NCI-H2196 (cell line): ENCODE measurements at regions not wholly inside any gene's neighbourhood (a gene's known extent, or its start where the extent isn't known, plus 50 kb on each side); places are given as distances from the start of the nearest gene placed in this dataset.

ENCODE experiments used
- DNase-seq: peaks from one replicate; lab custom pipeline; 2025; ENCODE audit not compliant: unreplicated experiment; lab: John Stamatoyannopoulos, UW

- no peak for DNase-seq
These were observed 1445.9 kb upstream of the TENM4 start for GRCh38 chr11:80886684-80887083.

- no peak for DNase-seq
These were observed 1432.6 kb upstream of the TENM4 start for GRCh38 chr11:80873310-80873999.

DNA sequence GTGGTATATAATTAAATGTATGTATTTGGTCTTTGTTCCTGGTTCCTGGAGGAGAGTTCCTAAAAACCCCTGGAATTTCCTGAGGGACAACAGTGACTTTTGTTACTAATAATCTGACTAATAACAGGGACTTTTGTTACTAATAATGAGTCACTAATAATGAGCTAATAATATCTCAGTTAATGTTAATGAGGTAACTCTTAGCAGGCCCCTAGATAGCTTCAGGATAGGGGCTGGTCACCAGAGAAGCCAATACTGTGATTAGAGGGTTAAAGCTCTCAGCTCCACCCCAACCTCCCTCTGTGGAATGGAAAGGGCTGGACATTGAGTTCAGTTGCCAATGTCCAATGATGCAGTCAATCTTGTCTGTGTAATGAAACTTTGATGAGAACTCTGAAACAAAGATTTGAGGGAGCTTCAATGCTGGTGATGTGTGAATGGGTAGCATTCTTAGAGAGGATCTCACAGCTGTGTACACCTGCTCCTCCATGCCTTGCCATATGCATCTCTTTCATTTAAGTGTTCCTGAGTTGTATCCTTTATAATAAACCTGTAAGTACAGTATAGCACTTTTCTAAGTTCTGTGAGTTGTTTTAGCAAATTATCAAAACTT lies 1431.4 kb upstream of the TENM4 start:
- DNase-seq: no peak

- no peak for DNase-seq
These were observed 1428.0 kb upstream of the TENM4 start for GRCh38 chr11:80868831-80869230.

DNA sequence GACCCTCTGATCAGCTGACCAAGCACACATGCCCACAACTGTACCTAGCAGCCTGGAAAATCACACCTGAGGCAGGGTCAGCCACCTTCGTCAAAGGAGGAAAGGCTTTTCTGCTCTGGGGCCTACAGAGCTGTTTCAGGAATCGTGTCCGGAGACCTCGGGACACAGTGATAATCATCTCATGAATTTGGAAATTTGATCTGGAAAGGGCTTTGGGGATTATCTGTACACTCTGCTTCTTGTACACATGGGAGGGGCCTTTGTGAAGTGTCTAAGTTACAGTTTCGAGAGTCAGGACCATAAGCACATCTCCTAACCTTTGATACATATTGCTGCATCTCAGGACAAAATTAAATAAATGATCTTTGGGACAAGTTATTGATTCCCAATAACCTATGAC lies 1421.2 kb upstream of the TENM4 start:
- no peak for DNase-seq

- no peak for DNase-seq
These were observed 1420.4 kb upstream of the TENM4 start for GRCh38 chr11:80861193-80861592.

GRCh38 chr11:80860632-80861031 lies 1419.8 kb upstream of the TENM4 start:
- DNase-seq: no peak

DNA sequence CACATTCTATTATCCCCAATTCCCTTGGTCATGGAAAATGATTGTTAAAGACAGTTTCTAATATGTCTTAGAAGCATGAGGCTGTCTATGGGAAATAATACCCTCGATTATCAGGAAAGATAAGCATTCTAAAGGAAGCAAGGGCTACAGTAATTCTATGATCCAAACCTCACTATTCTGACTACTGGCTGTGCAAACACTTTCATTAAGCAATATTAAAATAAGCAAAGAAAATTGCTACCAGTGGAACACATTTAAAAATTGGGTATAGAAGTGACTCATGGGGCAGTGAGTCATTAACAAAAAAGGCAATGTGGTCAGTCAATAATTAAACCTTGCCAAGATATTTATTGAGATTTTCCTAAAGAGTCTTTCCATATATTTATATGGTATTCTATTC lies 1415.2 kb upstream of the TENM4 start:
- DNase-seq: no peak

- no peak for DNase-seq
These were observed 1414.6 kb upstream of the TENM4 start for GRCh38 chr11:80855426-80855825.

DNA sequence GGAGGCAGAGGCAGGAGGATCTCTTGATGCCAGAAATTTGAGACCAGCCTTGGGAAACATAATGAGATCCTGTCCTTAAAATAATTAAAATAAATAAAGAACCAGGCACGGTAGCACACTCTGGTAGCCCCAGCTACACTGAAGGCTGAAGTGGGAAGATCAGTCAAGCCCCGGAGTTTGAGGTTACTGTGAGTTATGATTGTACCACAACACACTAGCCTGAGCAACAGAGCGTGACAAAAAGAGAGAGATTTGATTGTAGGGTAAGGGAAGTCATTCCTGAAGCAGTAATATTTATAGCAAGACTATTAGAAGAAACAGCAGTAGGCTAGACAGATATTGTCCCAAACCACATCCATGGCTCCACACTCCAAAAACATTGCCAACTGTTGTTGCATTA lies 1408.4 kb upstream of the TENM4 start:
- DNase-seq: no peak

- no peak for DNase-seq
These were observed 1406.1 kb upstream of the TENM4 start for GRCh38 chr11:80846979-80847378.

- DNase-seq: no peak
These were observed 1405.6 kb upstream of the TENM4 start for GRCh38 chr11:80846442-80846841.

- DNase-seq: no peak
These were observed 1403.4 kb upstream of the TENM4 start for GRCh38 chr11:80844110-80844819.

- no peak for DNase-seq
These were observed 1402.6 kb upstream of the TENM4 start for GRCh38 chr11:80843266-80843974.

DNA sequence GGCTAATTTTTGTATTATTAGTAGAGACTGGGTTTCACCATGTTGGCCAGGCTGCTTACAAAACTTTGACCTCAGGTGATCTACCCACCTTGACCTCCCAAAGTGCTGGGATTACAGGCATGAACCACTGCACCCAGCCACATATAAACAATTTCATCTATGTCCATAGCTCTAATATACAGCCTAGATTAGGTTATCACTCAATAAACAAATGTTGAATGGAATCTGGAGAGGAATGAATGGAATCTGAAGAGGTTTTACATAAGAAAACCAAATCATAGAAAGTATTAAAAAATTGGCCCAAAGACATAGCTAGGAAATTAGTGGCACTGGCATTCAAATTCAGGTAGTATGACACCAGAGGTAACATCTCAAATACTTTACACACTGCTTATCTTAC lies 1401.4 kb upstream of the TENM4 start:
- no peak for DNase-seq

DNA sequence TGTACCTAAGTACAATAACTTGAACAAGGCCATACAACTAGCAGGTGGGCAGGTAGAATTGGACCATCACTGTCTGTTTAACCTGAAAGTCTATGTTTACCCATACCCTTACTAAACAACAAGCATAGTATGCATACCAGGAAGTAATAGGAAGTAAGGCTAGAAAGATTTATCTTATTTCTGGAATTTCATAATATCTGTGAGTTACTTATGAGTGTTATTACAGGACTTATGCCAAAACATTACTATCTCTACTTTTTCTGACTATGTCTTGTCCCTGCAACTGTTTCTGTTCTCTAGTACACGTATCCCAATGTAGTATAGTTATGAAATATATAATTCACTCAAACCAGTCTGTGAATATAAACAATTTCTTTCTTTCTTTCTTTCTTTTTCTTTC lies 1400.8 kb upstream of the TENM4 start:
- no peak for DNase-seq

DNA sequence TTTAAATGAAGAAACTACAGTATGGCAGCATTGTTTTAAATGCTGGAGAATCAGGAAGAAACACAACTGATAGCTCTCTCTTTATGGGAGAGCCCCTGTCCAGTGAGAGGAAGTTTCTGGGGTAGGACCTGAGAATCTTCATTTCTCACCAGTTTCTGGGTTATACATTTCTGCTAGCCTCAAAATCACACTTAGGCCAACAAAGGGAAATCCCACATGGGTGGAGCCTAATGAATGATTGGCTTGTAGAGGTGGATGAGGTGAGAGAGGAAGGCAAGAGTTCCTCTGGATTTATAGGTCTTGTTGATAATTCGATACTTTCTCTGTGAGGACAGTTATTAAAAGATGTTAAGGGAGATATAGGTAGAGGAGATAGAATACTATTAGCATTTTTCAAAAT lies 1397.3 kb upstream of the TENM4 start:
- DNase-seq: no peak

- DNase-seq: no peak
These were observed 1396.2 kb upstream of the TENM4 start for GRCh38 chr11:80837051-80837450.

DNA sequence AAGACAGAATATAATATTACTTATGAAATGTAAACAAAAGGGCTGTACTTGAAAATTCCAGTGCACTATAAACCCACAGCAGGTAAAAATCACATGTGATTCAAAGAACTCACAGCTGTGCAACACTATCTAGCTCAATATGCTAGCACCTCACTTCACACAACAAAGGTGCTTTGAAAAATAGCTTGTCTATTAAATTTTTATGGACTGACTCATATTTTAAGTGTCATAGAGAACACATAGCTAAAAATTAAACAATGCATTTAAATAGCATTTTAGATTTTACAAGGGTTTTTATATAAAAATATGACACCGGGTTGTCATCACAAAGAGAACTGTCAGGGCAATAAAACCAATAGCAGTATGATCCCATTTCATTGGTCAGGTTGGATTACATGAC lies 1390.5 kb upstream of the TENM4 start:
- no peak for DNase-seq

- DNase-seq: no peak
These were observed 1387.0 kb upstream of the TENM4 start for GRCh38 chr11:80827781-80828180.

DNA sequence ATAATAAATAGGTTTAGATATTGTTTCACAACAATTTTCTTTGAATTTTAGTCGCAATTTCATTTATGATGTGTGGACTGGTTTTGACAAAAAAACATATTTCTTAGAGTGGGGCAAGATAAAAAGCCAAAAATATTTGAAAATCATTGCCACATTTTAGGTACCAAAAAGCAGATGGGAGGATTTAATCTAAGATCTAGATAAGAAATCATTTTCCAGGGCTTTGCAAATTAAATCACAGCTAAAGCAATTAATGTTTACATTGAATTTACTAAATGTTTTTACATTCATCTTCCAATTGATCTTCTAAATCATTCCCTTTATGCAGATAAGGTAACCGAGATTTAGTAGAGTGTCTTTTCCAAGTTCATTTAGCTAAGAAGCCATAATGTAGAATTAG lies 1386.0 kb upstream of the TENM4 start:
- no peak for DNase-seq

DNA sequence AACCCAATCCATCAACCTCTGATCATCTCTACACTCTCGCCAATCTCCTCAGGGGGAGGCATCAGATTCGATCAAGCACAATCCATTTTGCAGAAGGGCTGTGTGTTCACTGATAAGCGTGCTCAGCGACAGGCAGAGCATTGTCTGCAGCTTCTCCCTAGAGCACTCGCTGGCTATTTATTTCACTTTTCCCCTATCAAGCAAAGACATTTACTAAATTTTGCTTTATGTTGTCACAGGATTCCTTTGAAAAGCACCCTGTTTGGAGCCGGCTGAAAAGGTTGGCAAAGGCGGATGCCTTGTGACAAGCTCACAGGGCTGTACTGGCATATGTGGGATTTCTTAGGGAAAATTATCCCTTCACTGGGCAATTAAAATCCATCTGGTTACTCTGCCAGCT lies 1381.5 kb upstream of the TENM4 start:
- DNase-seq: no peak
